Natural killer cell (primary cell): ENCODE measurements at regions not wholly inside any gene's neighbourhood (a gene's known extent, or its start where the extent isn't known, plus 50 kb on each side); places are given as distances from the start of the nearest gene placed in this dataset.

Experiments used
- ATAC-seq, 3 donors: fragments of 150-1000 bp in 2 of 3; fragments of 200-7000 bp in 1 of 3; cut with Tn5 transposase; 1 replicate in 1 of 3; 2 replicates in 2 of 3; pipeline ENCODE4 v1.10.0; 2021; ENCODE audit warnings: mild to moderate bottlenecking in 2 of 3, moderate library complexity in 2 of 3
- DNase-seq, 2 donors: peaks; one replicate each; pipeline versions ENCODE4 v3.0.0 to v3.0.0-alpha.2; 2013 to 2021; ENCODE audit warnings: mixed read lengths in 1 of 2
- H3K27ac ChIP-seq: one replicate; pipeline ENCODE4 v1.5.1; 2013; ENCODE audit warnings: mild to moderate bottlenecking, low read length
- H3K27me3 ChIP-seq: one replicate; pipeline ENCODE4 v1.6.1; 2013; ENCODE audit warnings: low read length; ENCODE audit not compliant: control insufficient read depth, insufficient read depth
- H3K36me3 ChIP-seq: one replicate; pipeline ENCODE4 v1.6.1; 2013; ENCODE audit warnings: low read length; ENCODE audit not compliant: control insufficient read depth, insufficient read depth
- H3K4me1 ChIP-seq: one replicate; pipeline ENCODE4 v1.6.1; 2013; ENCODE audit warnings: low read length; ENCODE audit not compliant: control insufficient read depth, insufficient read depth
- H3K4me3 ChIP-seq: one replicate; pipeline ENCODE4 v1.5.1; 2013; ENCODE audit warnings: low read length
- H3K9me3 ChIP-seq: one replicate; pipeline ENCODE4 v1.6.1; 2013; ENCODE audit warnings: low read length; ENCODE audit not compliant: control insufficient read depth, insufficient read depth
- H3K27ac Mint-ChIP-seq, 2 donors: one replicate each; pipeline ENCODE4 v1.8.0; 2022; ENCODE audit warnings: mild to moderate bottlenecking in 2 of 2, mixed read lengths in 2 of 2, moderate library complexity in 1 of 2
- H3K27me3 Mint-ChIP-seq, 2 donors: one replicate each; pipeline ENCODE4 v1.8.0; 2022; ENCODE audit warnings: low read depth in 2 of 2, mixed read lengths in 2 of 2
- H3K36me3 Mint-ChIP-seq: one replicate; pipeline ENCODE4 v1.8.0; 2022; ENCODE audit warnings: mixed read lengths
- H3K4me1 Mint-ChIP-seq, 2 donors: one replicate each; pipeline ENCODE4 v1.8.0; 2022; ENCODE audit warnings: mixed read lengths in 2 of 2
- H3K4me3 Mint-ChIP-seq: one replicate; pipeline ENCODE4 v1.8.0; 2022; ENCODE audit warnings: mild to moderate bottlenecking, moderate library complexity, mixed read lengths
- H3K9me3 Mint-ChIP-seq, 2 donors: one replicate each; pipeline ENCODE4 v1.8.0; 2022; ENCODE audit warnings: mixed read lengths in 2 of 2
- CTCF ChIP-seq: fragments of 200-600 bp; IDR thresholded peaks from one replicate; pipeline ENCODE4 v1.8.0; 2022; ENCODE audit warnings: antibody characterized with exemption
- WGBS: methylation state at CpG from one replicate; pipeline ENCODE4 v1.1.7; 2013; ENCODE audit warnings: missing lambda C conversion rate; ENCODE audit not compliant: insufficient coverage; 5-methylcytosine and 5-hydroxymethylcytosine counted together
- intact Hi-C: fragments of 100-400 bp; cut with micrococcal nuclease; formaldehyde crosslinking; loops from one replicate; pipeline ENCODE4 v1.14.2; 2022

GRCh38 chr15:95799286-95800200 lies 531.0 kb upstream of the NR2F2 start:
- H3K27ac Mint-ChIP-seq, result no peak overlapping the region
- H3K36me3 Mint-ChIP-seq, result peaks cover 7% of the 10 kb centered on the region
- H3K4me1 Mint-ChIP-seq, result peaks cover 15 to 21% of the 10 kb centered on the region in 2 donors
- 97% methylated on average over 10 of the region's 12 CpGs for WGBS
- no peak overlapping the region for H3K4me3 Mint-ChIP-seq
- Histone ChIP-seq H3K27me3 (no peaks in the 10 kb centered on the region), H3K27ac (no peak overlapping the region), H3K4me1 (no peaks in the 10 kb centered on the region), H3K4me3 (no peak overlapping the region), H3K9me3 (no peaks in the 10 kb centered on the region), H3K36me3 (no peaks in the 10 kb centered on the region)
- ATAC-seq (no peak), DNase-seq (no peak)
- no peak for TF ChIP-seq CTCF
- intact Hi-C loops, result no loop called here
- peaks cover 0 to 7% of the 10 kb centered on the region in 2 donors for H3K9me3 Mint-ChIP-seq
- H3K27me3 Mint-ChIP-seq, result peaks cover 0 to 4% of the 10 kb centered on the region in 2 donors

GRCh38 chr15:95804484-95804883 lies 526.0 kb upstream of the NR2F2 start:
- Histone ChIP-seq H3K9me3 (no peaks in the 10 kb centered on the region), H3K27ac (no peak overlapping the region), H3K27me3 (no peaks in the 10 kb centered on the region), H3K36me3 (no peaks in the 10 kb centered on the region), H3K4me1 (no peaks in the 10 kb centered on the region), H3K4me3 (no peak overlapping the region)
- TF ChIP-seq CTCF, result no peak
- no peak for ATAC-seq
- Mint-ChIP-seq H3K4me3 (peak overlapping the region; percentile 51), H3K36me3 (peaks cover 7% of the 10 kb centered on the region), H3K4me1 (peaks cover 16 to 23% of the 10 kb centered on the region in 2 donors), H3K27me3 (no peaks in the 10 kb centered on the region), H3K27ac (peak overlapping the region; percentile 9 to 43), H3K9me3 (peaks cover 4 to 5% of the 10 kb centered on the region in 2 donors)
- DNase-seq, result no peak
- intact Hi-C loops, result no loop called here

DNA sequence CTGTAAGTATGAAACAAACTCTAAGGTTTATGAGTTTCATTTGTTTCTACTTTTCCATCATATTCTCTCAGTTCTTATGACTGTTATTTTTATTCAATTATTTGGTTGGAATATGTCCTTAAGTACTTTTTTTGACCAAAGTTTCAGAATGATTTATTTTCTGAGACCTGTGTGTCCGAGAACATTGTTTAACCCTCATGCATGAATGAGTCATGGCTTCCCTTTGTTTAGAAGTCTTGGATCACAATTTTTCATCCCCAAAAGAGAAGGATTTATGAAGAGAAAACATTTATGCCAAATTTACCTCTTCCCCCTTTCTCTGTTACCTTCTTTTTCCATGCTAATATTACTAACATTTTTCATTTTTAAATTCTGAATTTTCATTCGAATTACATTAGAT lies 518.0 kb upstream of the NR2F2 start:
- ATAC-seq, result no peak
- Mint-ChIP-seq H3K36me3 (no peaks in the 10 kb centered on the region), H3K27me3 (peaks cover 5 to 15% of the 10 kb centered on the region in 2 donors), H3K27ac (no peak overlapping the region), H3K4me1 (no peaks in the 10 kb centered on the region), H3K4me3 (no peak overlapping the region), H3K9me3 (no peaks in the 10 kb centered on the region)
- no peak overlapping the region for H3K27ac ChIP-seq
- no peaks in the 10 kb centered on the region for H3K36me3 ChIP-seq
- H3K27me3 ChIP-seq, result no peaks in the 10 kb centered on the region
- H3K9me3 ChIP-seq, result no peaks in the 10 kb centered on the region
- no peaks in the 10 kb centered on the region for H3K4me1 ChIP-seq
- 68% methylated on average over 2 of the region's 2 CpGs for WGBS
- intact Hi-C loops, result no loop called here
- H3K4me3 ChIP-seq, result no peak overlapping the region
- TF ChIP-seq CTCF, result no peak
- no peak for DNase-seq

GRCh38 chr15:95814908-95815307 lies 515.6 kb upstream of the NR2F2 start:
- H3K27me3 Mint-ChIP-seq, result peaks cover 5 to 15% of the 10 kb centered on the region in 2 donors
- H3K4me1 Mint-ChIP-seq, result no peaks in the 10 kb centered on the region
- no peak overlapping the region for H3K27ac Mint-ChIP-seq
- Histone ChIP-seq H3K27me3 (no peaks in the 10 kb centered on the region), H3K36me3 (no peaks in the 10 kb centered on the region), H3K27ac (no peak overlapping the region), H3K4me3 (no peak overlapping the region), H3K4me1 (no peaks in the 10 kb centered on the region), H3K9me3 (no peaks in the 10 kb centered on the region)
- TF ChIP-seq CTCF, result no peak
- no peak overlapping the region for H3K4me3 Mint-ChIP-seq
- no peaks in the 10 kb centered on the region for H3K9me3 Mint-ChIP-seq
- intact Hi-C loops, result no loop called here
- DNase-seq (no peak), ATAC-seq (no peak)
- WGBS, result 83% methylated on average over 3 of the region's 3 CpGs
- H3K36me3 Mint-ChIP-seq, result no peaks in the 10 kb centered on the region
